Sigmoid colon (tissue), 6 donors: ENCODE measurements at regions not wholly inside any gene's neighbourhood (a gene's known extent, or its start where the extent isn't known, plus 50 kb on each side); places are given as distances from the start of the nearest gene placed in this dataset.

Experiments
- DNase-seq: peaks from one replicate; pipeline ENCODE4 v3.0.0-alpha.2; 2019
- H3K27ac ChIP-seq, 4 donors: fragments of 200-600 bp; sonication (generic); one replicate each; pipeline ENCODE4 v1.5.1; 2016 to 2019; ENCODE audit warnings: mild to moderate bottlenecking in 1 of 4
- H3K27me3 ChIP-seq, 3 donors: fragments of 200-600 bp; sonication (generic); one replicate each; pipeline ENCODE4 v1.5.1; 2019; ENCODE audit warnings: mild to moderate bottlenecking in 1 of 3
- H3K36me3 ChIP-seq, 4 donors: fragments of 200-600 bp; sonication (generic); one replicate each; pipeline ENCODE4 v1.5.1; 2016 to 2019
- H3K4me1 ChIP-seq, 4 donors: fragments of 200-600 bp; sonication (generic); one replicate each; pipeline ENCODE4 v1.5.1; 2017 to 2019
- H3K4me3 ChIP-seq, 4 donors: fragments of 200-600 bp; sonication (generic); one replicate each; pipeline ENCODE4 v1.5.1; 2017 to 2019; ENCODE audit warnings: mild to moderate bottlenecking in 2 of 4, moderate library complexity in 1 of 4
- H3K9me3 ChIP-seq, 4 donors: fragments of 200-600 bp in 3 of 4; sonication (generic) in 3 of 4; one replicate each; pipeline versions ENCODE4 v1.5.1 to v1.6.1; 2013 to 2019
- EP300 ChIP-seq, 4 donors: sonication (generic); formaldehyde crosslinking; IDR thresholded peaks; one replicate each; pipeline ENCODE4 v1.6.1; 2017; ENCODE audit warnings: antibody characterized with exemption in 4 of 4
- POLR2A ChIP-seq, 2 donors: fragments of 450-650 bp; IDR thresholded peaks; one replicate each; pipeline ENCODE4 v1.6.1; 2016; ENCODE audit warnings: antibody characterized with exemption in 2 of 2, mild to moderate bottlenecking in 2 of 2, moderate library complexity in 2 of 2
- POLR2AphosphoS5 ChIP-seq, 4 donors: sonication (generic); formaldehyde crosslinking; IDR thresholded peaks; one replicate each; pipeline ENCODE4 v1.6.1; 2017; ENCODE audit warnings: antibody characterized with exemption in 4 of 4
- WGBS, 2 donors: extraction: QIAGEN DNeasy Blood & Tissue Kit; methylation state at CpG; one replicate each; pipeline ENCODE4 v1.1.7; 2013; 5-methylcytosine and 5-hydroxymethylcytosine counted together
- intact Hi-C: fragments of 100-400 bp; cut with DNase I; formaldehyde crosslinking; loops from one replicate; pipeline ENCODE4 v1.15.1; 2023
- TF ChIP-seq, protein P1 (sequence below), 4 experiments: fragments of 450-650 bp in 3 of 4; fragments of 200-600 bp in 1 of 4; IDR thresholded peaks; one replicate each; pipeline ENCODE4 v1.5.1; 2016 to 2019; ENCODE audit warnings: antibody characterized with exemption in 4 of 4, mild to moderate bottlenecking in 3 of 4, moderate library complexity in 2 of 4
- donor health status: healthy with polysubstance abuse.
- donor health status: healthy.

DNA sequence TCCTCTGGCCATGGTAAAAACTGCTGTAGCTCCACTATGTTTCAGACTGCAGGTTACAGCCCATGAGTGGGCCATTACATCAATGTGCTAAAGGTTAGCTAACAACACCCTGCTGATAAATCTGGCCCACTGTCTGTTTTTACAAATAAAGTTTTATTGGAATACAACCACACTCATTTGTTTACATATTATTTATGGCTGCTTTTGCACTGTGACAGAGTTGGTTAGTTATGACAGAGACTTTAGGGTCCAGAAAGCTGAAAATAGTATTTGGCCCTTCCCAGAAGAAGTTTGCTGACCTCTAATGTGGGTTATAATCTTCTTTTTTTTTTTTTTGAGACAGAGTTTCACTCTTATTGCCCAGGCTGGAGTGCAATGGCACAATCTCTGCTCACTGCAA lies 134.2 kb upstream of the PWP1 start:
- intact Hi-C loops: no loop called here
- H3K27ac ChIP-seq: no peak overlapping the region
- no peaks in the 10 kb centered on the region for H3K27me3 ChIP-seq
- no peak for DNase-seq
- no peaks in the 10 kb centered on the region for H3K4me1 ChIP-seq
- TF ChIP-seq, protein P1, sequence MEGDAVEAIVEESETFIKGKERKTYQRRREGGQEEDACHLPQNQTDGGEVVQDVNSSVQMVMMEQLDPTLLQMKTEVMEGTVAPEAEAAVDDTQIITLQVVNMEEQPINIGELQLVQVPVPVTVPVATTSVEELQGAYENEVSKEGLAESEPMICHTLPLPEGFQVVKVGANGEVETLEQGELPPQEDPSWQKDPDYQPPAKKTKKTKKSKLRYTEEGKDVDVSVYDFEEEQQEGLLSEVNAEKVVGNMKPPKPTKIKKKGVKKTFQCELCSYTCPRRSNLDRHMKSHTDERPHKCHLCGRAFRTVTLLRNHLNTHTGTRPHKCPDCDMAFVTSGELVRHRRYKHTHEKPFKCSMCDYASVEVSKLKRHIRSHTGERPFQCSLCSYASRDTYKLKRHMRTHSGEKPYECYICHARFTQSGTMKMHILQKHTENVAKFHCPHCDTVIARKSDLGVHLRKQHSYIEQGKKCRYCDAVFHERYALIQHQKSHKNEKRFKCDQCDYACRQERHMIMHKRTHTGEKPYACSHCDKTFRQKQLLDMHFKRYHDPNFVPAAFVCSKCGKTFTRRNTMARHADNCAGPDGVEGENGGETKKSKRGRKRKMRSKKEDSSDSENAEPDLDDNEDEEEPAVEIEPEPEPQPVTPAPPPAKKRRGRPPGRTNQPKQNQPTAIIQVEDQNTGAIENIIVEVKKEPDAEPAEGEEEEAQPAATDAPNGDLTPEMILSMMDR (IDR thresholded peaks at IDR 0.05): no peak
- TF ChIP-seq POLR2AphosphoS5 (IDR thresholded peaks at IDR 0.05) (no peak), EP300 (IDR thresholded peaks at IDR 0.05) (no peak), POLR2A (IDR thresholded peaks at IDR 0.05) (no peak)
- H3K36me3 ChIP-seq: no peaks in the 10 kb centered on the region
- H3K9me3 ChIP-seq: peaks cover 0 to 2% (median 0%) of the 10 kb centered on the region in 4 donors
- no peak overlapping the region for H3K4me3 ChIP-seq

DNA sequence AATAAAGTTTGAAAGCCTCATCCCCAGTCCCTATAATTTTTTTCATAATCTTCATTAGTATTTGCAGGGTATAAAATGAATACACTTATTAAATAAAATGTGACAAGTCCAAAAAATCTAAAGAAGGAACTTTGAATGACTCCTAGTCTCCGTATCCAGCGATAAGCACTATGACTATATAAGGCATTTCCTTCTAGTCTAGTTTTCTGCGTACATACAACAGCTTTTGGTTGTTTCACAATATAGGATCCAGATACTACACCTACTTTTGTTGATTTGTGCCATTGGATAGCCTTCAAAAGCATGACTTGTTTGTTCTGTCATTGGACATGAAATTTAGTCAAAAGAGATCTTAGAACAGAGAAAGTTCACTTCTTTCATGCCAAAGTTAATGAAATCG lies 133.3 kb upstream of the PWP1 start:
- WGBS, 2 donors: 90 to 94% methylated on average over 4 of the region's 4 CpGs
- DNase-seq: no peak
- peaks cover 0 to 2% (median 0%) of the 10 kb centered on the region in 4 donors for H3K9me3 ChIP-seq
- intact Hi-C loops: no loop called here
- no peak overlapping the region for H3K4me3 ChIP-seq
- no peaks in the 10 kb centered on the region for H3K27me3 ChIP-seq
- TF ChIP-seq POLR2A (IDR thresholded peaks at IDR 0.05) (no peak), EP300 (IDR thresholded peaks at IDR 0.05) (no peak), POLR2AphosphoS5 (IDR thresholded peaks at IDR 0.05) (no peak)
- TF ChIP-seq, protein P1 (IDR thresholded peaks at IDR 0.05): no peak
- H3K27ac ChIP-seq: no peak overlapping the region
- no peaks in the 10 kb centered on the region for H3K36me3 ChIP-seq
- no peaks in the 10 kb centered on the region for H3K4me1 ChIP-seq

DNA sequence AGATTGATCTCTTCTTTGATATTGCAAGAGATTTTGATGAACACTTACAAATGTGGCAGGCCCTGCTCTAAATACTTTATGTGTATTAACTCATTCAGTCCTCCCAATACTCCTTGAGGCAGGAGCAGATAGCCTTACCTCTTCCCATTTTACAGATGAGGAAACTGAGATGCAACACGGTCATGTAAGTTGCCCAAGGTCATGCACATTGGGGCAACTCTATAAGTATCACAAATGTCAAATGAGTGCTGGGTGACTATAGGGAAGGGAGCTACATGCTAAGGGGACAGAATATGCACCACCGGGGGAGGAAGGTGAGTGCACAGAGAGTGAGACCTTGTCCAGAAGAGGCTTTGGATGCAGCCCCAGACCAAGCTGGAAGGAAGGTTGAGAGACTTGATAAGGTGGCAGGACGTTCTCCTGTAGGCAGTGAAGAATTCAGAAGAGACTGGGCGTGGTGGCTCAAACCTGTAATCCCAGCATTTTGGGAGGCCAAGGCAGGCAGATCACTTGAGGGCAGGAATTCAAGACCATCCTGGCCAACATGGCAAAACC lies 132.3 kb upstream of the PWP1 start:
- Histone ChIP-seq H3K27me3 (no peaks in the 10 kb centered on the region), H3K27ac (no peak overlapping the region), H3K4me3 (no peak overlapping the region), H3K36me3 (no peaks in the 10 kb centered on the region), H3K4me1 (no peaks in the 10 kb centered on the region), H3K9me3 (peaks cover 0 to 2% (median 0%) of the 10 kb centered on the region in 4 donors)
- no peak for TF ChIP-seq POLR2A (IDR thresholded peaks at IDR 0.05)
- TF ChIP-seq EP300 (IDR thresholded peaks at IDR 0.05): no peak
- TF ChIP-seq POLR2AphosphoS5 (IDR thresholded peaks at IDR 0.05): no peak
- TF ChIP-seq, protein P1 (IDR thresholded peaks at IDR 0.05): no peak
- intact Hi-C loops: no loop called here
- 82 to 88% methylated on average over 4 of the region's 4 CpGs for WGBS, 2 donors
- DNase-seq: no peak

DNA sequence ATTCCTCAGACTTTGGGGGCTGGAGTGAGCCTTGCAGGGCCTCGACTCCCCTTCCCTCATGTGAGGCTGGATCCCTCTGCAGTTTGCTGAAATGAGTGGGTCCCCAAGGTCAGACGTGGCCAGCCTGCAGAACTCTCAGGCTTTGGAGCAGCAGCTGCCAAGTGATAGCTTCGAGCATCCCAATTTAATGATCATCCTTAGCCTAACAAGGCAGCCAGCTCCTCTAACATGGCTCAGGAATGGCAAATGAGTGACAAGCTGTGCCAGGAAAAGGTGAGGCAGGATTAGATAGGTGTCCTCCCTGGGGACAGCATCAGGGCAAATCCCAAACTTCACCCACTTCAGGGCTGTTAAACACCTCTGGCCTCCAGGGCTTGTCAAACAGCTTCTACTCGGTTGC lies 130.7 kb upstream of the PWP1 start:
- intact Hi-C loops: no loop called here
- no peaks in the 10 kb centered on the region for H3K27me3 ChIP-seq
- no peak for DNase-seq
- 71 to 73% methylated on average over 4 of the region's 4 CpGs for WGBS, 2 donors
- no peaks in the 10 kb centered on the region for H3K9me3 ChIP-seq
- H3K4me3 ChIP-seq: no peak overlapping the region
- no peak overlapping the region for H3K27ac ChIP-seq
- TF ChIP-seq, protein P1 (IDR thresholded peaks at IDR 0.05): no peak
- TF ChIP-seq POLR2A (IDR thresholded peaks at IDR 0.05): no peak
- no peak for TF ChIP-seq POLR2AphosphoS5 (IDR thresholded peaks at IDR 0.05)
- TF ChIP-seq EP300 (IDR thresholded peaks at IDR 0.05): no peak
- no peaks in the 10 kb centered on the region for H3K4me1 ChIP-seq
- no peaks in the 10 kb centered on the region for H3K36me3 ChIP-seq

DNA sequence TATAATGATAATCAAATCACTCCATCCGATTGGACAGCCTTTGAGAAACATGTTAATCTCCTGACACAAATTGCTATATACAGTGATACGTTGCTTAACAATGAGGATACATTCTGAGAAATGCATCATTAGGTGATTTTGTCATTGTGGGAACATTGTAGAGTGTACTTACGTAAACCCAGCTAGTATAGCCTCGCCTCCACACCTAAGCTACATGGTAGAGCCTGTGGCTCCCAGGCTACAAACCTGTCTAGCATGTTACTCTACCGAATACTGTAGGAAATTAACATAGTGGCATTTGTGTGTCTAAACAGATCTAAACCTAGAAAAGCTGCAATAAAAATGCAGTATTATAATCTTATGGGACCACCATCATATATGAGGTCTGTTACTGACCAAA lies 128.6 kb upstream of the PWP1 start:
- Histone ChIP-seq H3K27me3 (no peaks in the 10 kb centered on the region), H3K36me3 (no peaks in the 10 kb centered on the region), H3K4me1 (no peaks in the 10 kb centered on the region), H3K27ac (no peak overlapping the region), H3K9me3 (no peaks in the 10 kb centered on the region), H3K4me3 (no peak overlapping the region)
- intact Hi-C loops: no loop called here
- DNase-seq: no peak
- 89 to 93% methylated on average over 5 of the region's 5 CpGs for WGBS, 2 donors
- TF ChIP-seq POLR2A (IDR thresholded peaks at IDR 0.05): no peak
- TF ChIP-seq, protein P1 (IDR thresholded peaks at IDR 0.05): no peak
- no peak for TF ChIP-seq POLR2AphosphoS5 (IDR thresholded peaks at IDR 0.05)
- no peak for TF ChIP-seq EP300 (IDR thresholded peaks at IDR 0.05)
